HepG2 (cell line): ENCODE measurements at regions not wholly inside any gene's neighbourhood (a gene's known extent, or its start where the extent isn't known, plus 50 kb on each side); places are given as distances from the start of the nearest gene placed in this dataset.

Source experiments
- ATAC-seq: fragments of 200-7000 bp; cut with Tn5 transposase; 3 replicates; pipeline ENCODE4 v1.9.1; 2020; ENCODE audit warnings: mild to moderate bottlenecking, moderate library complexity
- BruUV-seq: library from RNA; stranded (reverse); fragments of 400-500 nt; replicated peaks from 2 replicates; lab custom pipeline; 2021; lab: Mats Ljungman, UMichigan
- CTCF ChIA-PET: fragments of 300-600 bp; formaldehyde crosslinking; extraction: SDS; loops from one replicate; lab custom pipeline; 2021; ENCODE audit warnings: low total read pairs, inconsistent platforms, low intra/inter-chr PET ratio; lab: Yijun Ruan, JAX
- POLR2A ChIA-PET: fragments of 350-600 bp; sonication (Branson Sonifier 250); formaldehyde crosslinking; loops from one replicate; lab custom pipeline; 2020; ENCODE audit warnings: antibody characterized with exemption, inconsistent platforms; lab: Yijun Ruan, JAX
- DNase-seq: peaks from one replicate; pipeline ENCODE4 v3.0.0-alpha.2; 2015; ENCODE audit warnings: low spot score
- FAIRE-seq: peaks from 3 replicates; lab custom pipeline; 2011; peaks lifted over from hg19 to GRCh38; lab: Jason Lieb, UNC
- H2AFZ ChIP-seq: one replicate; pipeline ENCODE4 v1.6.1; 2011; ENCODE audit warnings: low read length, inconsistent platforms
- H3K27ac ChIP-seq: fragments of 300-600 bp; 3 replicates; pipeline ENCODE4 v1.8.0; 2011; ENCODE audit warnings: mixed run types, mild to moderate bottlenecking, mixed read lengths, low read length, inconsistent platforms; ENCODE audit not compliant: insufficient read depth; ENCODE audit errors: extremely low read length
- H3K27me3 ChIP-seq, 2 experiments: fragments of 200-600 bp in 1 of 2; 2 replicates in 1 of 2; 3 replicates in 1 of 2; pipeline versions ENCODE4 v1.6.0 to v1.8.0; 2011; ENCODE audit warnings: low read length in 2 of 2, mild to moderate bottlenecking in 2 of 2, moderate library complexity in 2 of 2, inconsistent platforms in 1 of 2; ENCODE audit not compliant: insufficient read depth in 2 of 2, control insufficient read depth in 1 of 2
- H3K36me3 ChIP-seq, 2 experiments: fragments of 200-600 bp in 1 of 2; replicated peaks in 1 of 2; 2 replicates in 1 of 2; 3 replicates in 1 of 2; pipeline versions ENCODE4 v1.5.1 to v1.8.0; 2011; ENCODE audit warnings: low read length in 2 of 2, inconsistent platforms in 1 of 2; ENCODE audit not compliant: insufficient read depth in 2 of 2, control insufficient read depth in 1 of 2
- H3K4me1 ChIP-seq: 2 replicates; pipeline ENCODE4 v1.5.1; 2012; ENCODE audit warnings: low read length, inconsistent platforms; ENCODE audit not compliant: insufficient read depth
- H3K4me2 ChIP-seq: 2 replicates; pipeline ENCODE4 v1.6.0; 2011; ENCODE audit warnings: low read depth, low read length, inconsistent platforms
- H3K4me3 ChIP-seq, 3 experiments: fragments of 200-600 bp in 1 of 3; sonication (generic), shearing (Covaris generic) in 1 of 3; replicated peaks in 1 of 3; 2 replicates each; pipeline ENCODE4 v1.5.1; 2011 to 2016; ENCODE audit warnings: low read length in 3 of 3, inconsistent platforms in 2 of 3, low read depth in 2 of 3, mild to moderate bottlenecking in 2 of 3, control low read depth in 1 of 3, mixed read lengths in 1 of 3; ENCODE audit not compliant: insufficient read depth in 1 of 3
- H3K79me2 ChIP-seq: one replicate; pipeline ENCODE4 v1.6.1; 2011; ENCODE audit warnings: low read length, inconsistent platforms; ENCODE audit not compliant: insufficient read depth
- H3K9ac ChIP-seq: 2 replicates; pipeline ENCODE4 v1.6.0; 2011; ENCODE audit warnings: mild to moderate bottlenecking, low read depth, low read length, inconsistent platforms; ENCODE audit not compliant: insufficient read depth
- H3K9me3 ChIP-seq: 2 replicates; pipeline ENCODE4 v1.5.1; 2012; ENCODE audit warnings: mild to moderate bottlenecking, low read length
- H4K20me1 ChIP-seq: 2 replicates; pipeline ENCODE4 v1.6.0; 2011; ENCODE audit warnings: inconsistent platforms, mild to moderate bottlenecking, low read length, moderate library complexity; ENCODE audit not compliant: insufficient read depth
- ADNP ChIP-seq: sonication (generic); formaldehyde crosslinking; IDR thresholded peaks from 2 replicates; pipeline ENCODE4 v1.4.0; 2020; ENCODE audit warnings: missing genetic modification reagents
- DMAP1 ChIP-seq: IDR thresholded peaks from 2 replicates; pipeline ENCODE4 v1.6.1; 2016
- MEIS2 ChIP-seq: sonication (generic); formaldehyde crosslinking; IDR thresholded peaks from 2 replicates; pipeline ENCODE4 v1.9.0; 2021; ENCODE audit warnings: mild to moderate bottlenecking, missing genetic modification reagents
- MIER3 ChIP-seq: IDR thresholded peaks from 2 replicates; pipeline ENCODE4 v1.6.1; 2016; ENCODE audit warnings: missing compliant biosample characterization, borderline replicate concordance
- NONO ChIP-seq, 2 experiments: fragments of 450-650 bp in 1 of 2; sonication (generic) in 1 of 2; formaldehyde crosslinking in 1 of 2; IDR thresholded peaks in 1 of 2; conservative IDR thresholded peaks in 1 of 2; 2 replicates each; pipeline versions ENCODE4 v1.6.1 to v1.8.0; 2017 to 2022; ENCODE audit warnings: mild to moderate bottlenecking in 1 of 2, missing genetic modification reagents in 1 of 2, moderate library complexity in 1 of 2
- NPAS2 ChIP-seq: sonication (generic); formaldehyde crosslinking; IDR thresholded peaks from 2 replicates; pipeline ENCODE4 v1.8.0; 2022; ENCODE audit warnings: mild to moderate bottlenecking, missing genetic modification reagents, borderline replicate concordance
- PPARG ChIP-seq: conservative IDR thresholded peaks from 2 replicates; pipeline ENCODE4 v1.6.1; 2016; ENCODE audit warnings: missing biosample characterization, missing genetic modification reagents
- PTBP1 ChIP-seq: fragments of 200-400 bp; formaldehyde crosslinking; IDR thresholded peaks from 2 replicates; pipeline ENCODE4 v1.6.1; 2018; ENCODE audit warnings: low read length, low read depth; ENCODE audit not compliant: poor library complexity, severe bottlenecking
- RARA ChIP-seq: IDR thresholded peaks from 2 replicates; pipeline ENCODE4 v1.6.1; 2016; ENCODE audit warnings: missing genetic modification reagents, missing compliant biosample characterization
- RCOR2 ChIP-seq: IDR thresholded peaks from 2 replicates; pipeline ENCODE4 v1.6.1; 2016; ENCODE audit warnings: missing biosample characterization, missing genetic modification reagents
- RFX1 ChIP-seq: fragments of 450-650 bp; IDR thresholded peaks from 2 replicates; pipeline ENCODE4 v1.6.1; 2017
- RXRA ChIP-seq: sonication (generic); formaldehyde crosslinking; IDR thresholded peaks from 2 replicates; pipeline ENCODE4 v1.5.1; 2020; ENCODE audit warnings: missing genetic modification reagents
- SNRNP70 ChIP-seq: fragments of 200-400 bp; formaldehyde crosslinking; IDR thresholded peaks from 2 replicates; pipeline ENCODE4 v1.6.1; 2017; ENCODE audit warnings: mild to moderate bottlenecking, low read depth, low read length, moderate library complexity
- SRSF4 ChIP-seq: fragments of 200-400 bp; formaldehyde crosslinking; IDR thresholded peaks from one replicate; pipeline ENCODE4 v1.6.1; 2018; ENCODE audit warnings: mild to moderate bottlenecking, low read depth, low read length, moderate library complexity; ENCODE audit not compliant: poor library complexity, severe bottlenecking
- ZNF101 ChIP-seq: sonication (generic); formaldehyde crosslinking; IDR thresholded peaks from 2 replicates; pipeline ENCODE4 v1.4.0; 2020; ENCODE audit warnings: mild to moderate bottlenecking, low read depth, missing genetic modification reagents, borderline replicate concordance
- ZNF225 ChIP-seq: sonication (generic); formaldehyde crosslinking; IDR thresholded peaks from 2 replicates; pipeline ENCODE4 v1.4.0; 2020; ENCODE audit warnings: mild to moderate bottlenecking, missing genetic modification reagents
- ZNF282 ChIP-seq: fragments of 450-650 bp; IDR thresholded peaks from 2 replicates; pipeline ENCODE4 v1.6.1; 2018; ENCODE audit not compliant: partially characterized antibody
- ZNF543 ChIP-seq: sonication (generic); formaldehyde crosslinking; IDR thresholded peaks from 2 replicates; pipeline ENCODE4 v1.4.0; 2020; ENCODE audit warnings: mild to moderate bottlenecking, missing genetic modification reagents
- ZNF572 ChIP-seq: sonication (generic); formaldehyde crosslinking; IDR thresholded peaks from 2 replicates; pipeline ENCODE4 v1.5.1; 2020; ENCODE audit warnings: mild to moderate bottlenecking, missing genetic modification reagents
- ZNF691 ChIP-seq: sonication (generic); formaldehyde crosslinking; IDR thresholded peaks from 2 replicates; pipeline ENCODE4 v1.4.0; 2020; ENCODE audit warnings: missing genetic modification reagents, low read depth, mild to moderate bottlenecking, borderline replicate concordance
- ZNF766 ChIP-seq: sonication (generic); formaldehyde crosslinking; IDR thresholded peaks from 2 replicates; pipeline ENCODE4 v1.5.0; 2020; ENCODE audit warnings: missing genetic modification reagents, borderline replicate concordance
- ZNF775 ChIP-seq: sonication (generic); formaldehyde crosslinking; IDR thresholded peaks from 2 replicates; pipeline ENCODE4 v1.4.0; 2020; ENCODE audit warnings: missing genetic modification reagents, mild to moderate bottlenecking, moderate library complexity, borderline replicate concordance
- WGBS: methylation state at CpG from one replicate; pipeline ENCODE4 v1.1.6; 2017; ENCODE audit warnings: low lambda C conversion rate; 5-methylcytosine and 5-hydroxymethylcytosine counted together
- in situ Hi-C: cut with HindIII; loops from 2 replicates; pipeline ENCODE4 v1.10.0; 2017; ENCODE audit warnings: low pct_unique_long_range_greater_than_20kb; ENCODE audit not compliant: extremely low pct_ligation_motif_present
- intact Hi-C: fragments of 100-400 bp; cut with micrococcal nuclease; formaldehyde crosslinking; loops from one replicate; pipeline ENCODE4 v1.10.0; 2022; ENCODE audit not compliant: unreplicated experiment
- TF ChIP-seq, protein P1 (sequence below): sonication (generic); formaldehyde crosslinking; IDR thresholded peaks from 2 replicates; pipeline ENCODE4 v1.5.0; 2020; ENCODE audit warnings: mild to moderate bottlenecking, low read depth, missing genetic modification reagents, borderline replicate concordance

GRCh38 chr7:64102656-64103400, 57.6 kb downstream of the ZNF727 start (continued):
- no peak for TF ChIP-seq ZNF543
- TF ChIP-seq ZNF691 (CRISPR knock-in tag) = no peak
- no peak for TF ChIP-seq ZNF225 (CRISPR knock-in tag)
- TF ChIP-seq, protein P1, sequence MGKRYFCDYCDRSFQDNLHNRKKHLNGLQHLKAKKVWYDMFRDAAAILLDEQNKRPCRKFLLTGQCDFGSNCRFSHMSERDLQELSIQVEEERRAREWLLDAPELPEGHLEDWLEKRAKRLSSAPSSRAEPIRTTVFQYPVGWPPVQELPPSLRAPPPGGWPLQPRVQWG (CRISPR knock-in tag) = no peak
- no peak for TF ChIP-seq PPARG
- TF ChIP-seq RCOR2 = no peak
- no peak for TF ChIP-seq SNRNP70

DNA sequence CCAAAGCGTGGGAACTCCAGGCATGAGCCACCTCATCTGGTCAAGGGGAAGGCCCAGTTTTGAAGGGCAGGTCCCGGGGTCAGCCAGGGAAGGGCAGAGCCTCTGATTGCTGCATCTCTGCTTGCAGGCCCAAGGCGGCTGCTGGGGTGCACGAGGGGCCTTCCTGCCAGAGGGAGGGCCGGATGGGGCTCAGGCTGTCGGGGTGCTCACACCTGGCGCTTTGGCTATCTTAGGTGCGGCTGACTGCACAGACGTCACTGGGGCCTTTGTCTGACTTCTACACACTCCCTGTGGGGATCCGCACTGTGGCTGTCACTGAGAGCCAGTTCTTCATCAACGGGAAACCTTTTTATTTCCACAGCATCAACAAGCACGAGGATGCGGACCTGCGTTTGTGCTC, 68.7 kb downstream of the ZNF727 start:
- Histone ChIP-seq H3K27ac (no peak overlapping the region), H3K9me3 (peaks cover 18% of the 10 kb centered on the region; the same call in 1 of the 2 replicates), H3K4me3 (no peak overlapping the region), H3K27me3 (no peaks in the 10 kb centered on the region), H3K4me1 (no peaks in the 10 kb centered on the region), H3K9ac (no peak overlapping the region), H2AFZ (no peak overlapping the region), H3K36me3 (no peaks in the 10 kb centered on the region), H3K79me2 (no peaks in the 10 kb centered on the region), H3K4me2 (no peak overlapping the region), H4K20me1 (no peaks in the 10 kb centered on the region)
- no TSS peak for BruUV-seq
- no peak for ATAC-seq
- WGBS = 28% methylated on average over 4 of the region's 14 CpGs
- intact Hi-C loops = no loop called here
- in situ Hi-C loops = no loop called here
- ChIA-PET POLR2A (no interaction called here), CTCF (no interaction called here)
- TF ChIP-seq MEIS2 (no peak), PTBP1 (no peak), ADNP (no peak), NPAS2 (CRISPR knock-in tag) (no peak), ZNF282 (no peak), RARA (no peak), RFX1 (no peak), ZNF766 (CRISPR knock-in tag) (no peak), ZNF101 (CRISPR knock-in tag) (no peak), ZNF775 (CRISPR knock-in tag) (no peak), MIER3 (CRISPR knock-in tag) (no peak), ZNF572 (CRISPR knock-in tag) (no peak), SNRNP70 (no peak), DMAP1 (CRISPR knock-in tag) (no peak), NONO (IDR thresholded peaks at IDR 0.05) (no peak), NONO (CRISPR knock-in tag; conservative IDR thresholded peaks at IDR 0.05) (no peak), SRSF4 (no peak), RXRA (no peak)
- DNase-seq = no peak
- no peak for FAIRE-seq
